H1 (cell line): ENCODE measurements at regions not wholly inside any gene's neighbourhood (a gene's known extent, or its start where the extent isn't known, plus 50 kb on each side); places are given as distances from the start of the nearest gene placed in this dataset.

Experiments used
- CTCF ChIA-PET: fragments of 300-600 bp; sonication (Branson Sonifier 250); formaldehyde crosslinking; loops from one replicate; lab custom pipeline; 2021; ENCODE audit not compliant: partially characterized antibody; lab: Charles Lee
- POLR2A ChIA-PET: fragments of 300-600 bp; sonication (Branson Sonifier 250); formaldehyde crosslinking; loops from one replicate; lab custom pipeline; 2021; ENCODE audit warnings: inconsistent platforms; ENCODE audit not compliant: partially characterized antibody; lab: Charles Lee
- DNase-seq, 2 experiments: peaks; one replicate each; pipeline versions ENCODE4 v3.0.0 to v3.0.0-alpha.2; 2010 to 2022; ENCODE audit warnings: low spot score in 2 of 2, low read depth in 1 of 2, mixed read lengths in 1 of 2
- FAIRE-seq: peaks from 2 replicates; lab custom pipeline; 2011; peaks lifted over from hg19 to GRCh38; lab: Jason Lieb, UNC
- H2AFZ ChIP-seq: 2 replicates; pipeline ENCODE4 v1.8.1; 2012; ENCODE audit warnings: low read length, inconsistent platforms
- H2AK5ac ChIP-seq: 2 replicates; pipeline ENCODE4 v1.6.1; 2013; ENCODE audit warnings: low read depth, low read length
- H2BK120ac ChIP-seq: replicated peaks from 2 replicates; pipeline ENCODE3; 2013; ENCODE audit warnings: low read depth, low read length, inconsistent platforms
- H2BK12ac ChIP-seq: 2 replicates; pipeline ENCODE4 v1.6.1; 2013; ENCODE audit warnings: low read depth, low read length
- H2BK15ac ChIP-seq: 2 replicates; pipeline ENCODE4 v1.6.1; 2013; ENCODE audit warnings: low read length
- H2BK20ac ChIP-seq: 2 replicates; pipeline ENCODE4 v1.6.1; 2013; ENCODE audit warnings: low read length
- H2BK5ac ChIP-seq: 2 replicates; pipeline ENCODE4 v1.6.1; 2013; ENCODE audit warnings: low read depth, low read length
- H3K14ac ChIP-seq: 2 replicates; pipeline ENCODE4 v1.6.1; 2013; ENCODE audit warnings: inconsistent platforms; ENCODE audit not compliant: insufficient read length
- H3K18ac ChIP-seq: 2 replicates; pipeline ENCODE4 v1.6.1; 2013; ENCODE audit warnings: low read length; ENCODE audit errors: extremely low read depth
- H3K23ac ChIP-seq: 2 replicates; pipeline ENCODE4 v1.6.1; 2013; ENCODE audit warnings: inconsistent platforms; ENCODE audit not compliant: insufficient read length
- H3K23me2 ChIP-seq: 2 replicates; pipeline ENCODE4 v1.6.1; 2013; ENCODE audit warnings: low read depth, low read length
- H3K27ac ChIP-seq: 2 replicates; pipeline ENCODE4 v1.6.1; 2011; ENCODE audit warnings: low read depth, low read length, inconsistent platforms
- H3K27me3 ChIP-seq, 4 experiments: replicated peaks in 1 of 4; 1 replicate in 1 of 4; 2 replicates in 3 of 4; pipeline versions ENCODE4 v1.6.1 to v1.8.1; 2011 to 2013; ENCODE audit warnings: low read length in 3 of 4, mild to moderate bottlenecking in 3 of 4, inconsistent platforms in 2 of 4, mixed read lengths in 2 of 4, moderate library complexity in 1 of 4; ENCODE audit not compliant: control insufficient read depth in 3 of 4, insufficient read depth in 3 of 4; ENCODE audit errors: extremely low read depth in 1 of 4
- H3K36me3 ChIP-seq, 4 experiments: 2 replicates each; pipeline versions ENCODE4 v1.6.1 to v1.8.1; 2011 to 2013; ENCODE audit warnings: mild to moderate bottlenecking in 4 of 4, low read length in 3 of 4, moderate library complexity in 2 of 4, control low read depth in 1 of 4, inconsistent platforms in 1 of 4; ENCODE audit not compliant: insufficient read depth in 4 of 4, control insufficient read depth in 2 of 4
- H3K4ac ChIP-seq: replicated peaks from 2 replicates; pipeline ENCODE3; 2013; ENCODE audit warnings: low read length, low read depth, mixed read lengths, inconsistent platforms; ENCODE audit not compliant: insufficient read length
- H3K4me1 ChIP-seq, 4 experiments: replicated peaks in 1 of 4; 1 replicate in 1 of 4; 2 replicates in 3 of 4; pipeline versions ENCODE4 v1.6.1 to v1.8.1; 2011 to 2013; ENCODE audit warnings: low read length in 3 of 4, inconsistent platforms in 2 of 4, mixed read lengths in 1 of 4; ENCODE audit not compliant: insufficient read depth in 4 of 4, control insufficient read depth in 3 of 4
- H3K4me2 ChIP-seq, 2 experiments: 2 replicates each; pipeline versions ENCODE4 v1.6.1 to v1.8.1; 2011 to 2013; ENCODE audit warnings: low read depth in 2 of 2, low read length in 2 of 2, control low read depth in 1 of 2, inconsistent platforms in 1 of 2, mild to moderate bottlenecking in 1 of 2; ENCODE audit not compliant: insufficient read depth in 1 of 2
- H3K4me3 ChIP-seq, 4 experiments: fragments of 200-600, 300-600 bp in 1 of 4; sonication (generic), shearing (Covaris generic), sonication (Bioruptor Twin) in 1 of 4; 2 replicates each; pipeline versions ENCODE4 v1.5.1 to v1.8.1; 2011 to 2016; ENCODE audit warnings: low read length in 4 of 4, low read depth in 3 of 4, control low read depth in 2 of 4, inconsistent platforms in 2 of 4, mild to moderate bottlenecking in 2 of 4, mixed read lengths in 1 of 4, moderate library complexity in 1 of 4; ENCODE audit not compliant: insufficient read depth in 2 of 4; ENCODE audit errors: extremely low read depth in 1 of 4
- H3K56ac ChIP-seq: replicated peaks from 2 replicates; pipeline ENCODE3; 2013; ENCODE audit warnings: low read depth, mild to moderate bottlenecking, mixed read lengths, low read length, inconsistent platforms; ENCODE audit not compliant: insufficient read length
- H3K79me1 ChIP-seq: 2 replicates; pipeline ENCODE4 v1.6.1; 2013; ENCODE audit warnings: low read depth, low read length, control low read depth
- H3K79me2 ChIP-seq, 2 experiments: 2 replicates each; pipeline versions ENCODE4 v1.6.1 to v1.8.1; 2012 to 2013; ENCODE audit warnings: low read length in 2 of 2, mild to moderate bottlenecking in 2 of 2, inconsistent platforms in 1 of 2; ENCODE audit not compliant: insufficient read depth in 2 of 2, control insufficient read depth in 1 of 2
- H3K9ac ChIP-seq, 4 experiments: replicated peaks in 1 of 4; 1 replicate in 1 of 4; 2 replicates in 3 of 4; pipeline versions ENCODE4 v1.6.1 to v1.8.1; 2011 to 2013; ENCODE audit warnings: low read depth in 3 of 4, low read length in 3 of 4, control low read depth in 2 of 4, mild to moderate bottlenecking in 2 of 4, moderate library complexity in 2 of 4, inconsistent platforms in 1 of 4; ENCODE audit errors: extremely low read depth in 1 of 4
- H3K9me3 ChIP-seq, 2 experiments: 2 replicates each; pipeline versions ENCODE4 v1.6.1 to v1.8.1; 2012 to 2013; ENCODE audit warnings: mild to moderate bottlenecking in 2 of 2, moderate library complexity in 2 of 2, control low read depth in 1 of 2, inconsistent platforms in 1 of 2, low read depth in 1 of 2, low read length in 1 of 2, mixed read lengths in 1 of 2; ENCODE audit not compliant: insufficient read depth in 2 of 2
- H4K20me1 ChIP-seq, 2 experiments: replicated peaks in 1 of 2; 2 replicates each; pipeline versions ENCODE3 to v1.8.1; 2011 to 2013; ENCODE audit warnings: inconsistent platforms in 2 of 2, low read length in 2 of 2, mild to moderate bottlenecking in 1 of 2; ENCODE audit not compliant: insufficient read depth in 2 of 2, control insufficient read depth in 1 of 2
- H4K5ac ChIP-seq: 2 replicates; pipeline ENCODE4 v1.6.1; 2013; ENCODE audit warnings: low read length, low read depth, mixed read lengths, inconsistent platforms; ENCODE audit not compliant: insufficient read length
- H4K8ac ChIP-seq: 2 replicates; pipeline ENCODE4 v1.8.0; 2013; ENCODE audit warnings: mild to moderate bottlenecking, moderate library complexity, low read length, inconsistent platforms; ENCODE audit not compliant: insufficient read depth; ENCODE audit errors: extremely low read depth
- H4K91ac ChIP-seq: replicated peaks from 2 replicates; pipeline ENCODE3; 2013; ENCODE audit warnings: low read length, mixed read lengths, inconsistent platforms; ENCODE audit not compliant: insufficient read length
- ASH2L ChIP-seq: fragments of 200-600, 300-600 bp; sonication (generic); IDR thresholded peaks from one replicate; pipeline ENCODE4 v1.7.1; 2017; ENCODE audit warnings: low read length
- CHD1 ChIP-seq: IDR thresholded peaks from 2 replicates; pipeline ENCODE4 v1.6.1; 2012; ENCODE audit warnings: low read depth, low read length, improper control_type of control experiment
- FOSL1 ChIP-seq: IDR thresholded peaks from 2 replicates; pipeline ENCODE4 v1.6.1; 2011; ENCODE audit warnings: mild to moderate bottlenecking, low read depth, low read length, moderate library complexity; ENCODE audit not compliant: insufficient read depth
- GABPA ChIP-seq: IDR thresholded peaks from 2 replicates; pipeline ENCODE4 v1.6.1; 2011; ENCODE audit warnings: mild to moderate bottlenecking, low read length, moderate library complexity, borderline replicate concordance; ENCODE audit not compliant: insufficient read depth
- NANOG ChIP-seq: IDR thresholded peaks from 2 replicates; pipeline ENCODE4 v1.6.1; 2011; ENCODE audit warnings: low read length, low read depth, mild to moderate bottlenecking, inconsistent platforms; ENCODE audit not compliant: insufficient read depth, poor library complexity, severe bottlenecking
- SAP30 ChIP-seq: fragments of 300-600 bp; sonication (generic); IDR thresholded peaks from 2 replicates; pipeline ENCODE4 v1.7.1; 2012; ENCODE audit warnings: low read length, moderate library complexity, mild to moderate bottlenecking, inconsistent platforms; ENCODE audit not compliant: insufficient read depth, insufficient replicate concordance
- SIRT6 ChIP-seq: IDR thresholded peaks from one replicate; pipeline ENCODE4 v1.7.1; 2012; ENCODE audit warnings: low read length, inconsistent platforms
- SP1 ChIP-seq: IDR thresholded peaks from 2 replicates; pipeline ENCODE4 v1.6.1; 2011; ENCODE audit warnings: low read depth, low read length
- YY1 ChIP-seq: IDR thresholded peaks from 2 replicates; pipeline ENCODE4 v1.6.1; 2011; ENCODE audit warnings: low read depth, mild to moderate bottlenecking, low read length
- WGBS, 2 experiments: shearing (Covaris generic) in 1 of 2; methylation state at CpG; one replicate each; pipeline versions ENCODE4 v1.1.6 to v1.1.7; 2013 to 2015; ENCODE audit warnings: low lambda C conversion rate in 2 of 2, mixed read lengths in 2 of 2, inconsistent platforms in 1 of 2, low coverage in 1 of 2, missing lambda C conversion rate in 1 of 2; ENCODE audit not compliant: insufficient replicate concordance in 2 of 2, insufficient coverage in 1 of 2, insufficient read length in 1 of 2; ENCODE audit errors: extremely low coverage in 1 of 2, missing lambda C conversion rate in 1 of 2; 5-methylcytosine and 5-hydroxymethylcytosine counted together
- TF ChIP-seq, protein P1 (sequence below): IDR thresholded peaks from 2 replicates; pipeline ENCODE4 v1.6.1; 2012; ENCODE audit warnings: inconsistent platforms

DNA sequence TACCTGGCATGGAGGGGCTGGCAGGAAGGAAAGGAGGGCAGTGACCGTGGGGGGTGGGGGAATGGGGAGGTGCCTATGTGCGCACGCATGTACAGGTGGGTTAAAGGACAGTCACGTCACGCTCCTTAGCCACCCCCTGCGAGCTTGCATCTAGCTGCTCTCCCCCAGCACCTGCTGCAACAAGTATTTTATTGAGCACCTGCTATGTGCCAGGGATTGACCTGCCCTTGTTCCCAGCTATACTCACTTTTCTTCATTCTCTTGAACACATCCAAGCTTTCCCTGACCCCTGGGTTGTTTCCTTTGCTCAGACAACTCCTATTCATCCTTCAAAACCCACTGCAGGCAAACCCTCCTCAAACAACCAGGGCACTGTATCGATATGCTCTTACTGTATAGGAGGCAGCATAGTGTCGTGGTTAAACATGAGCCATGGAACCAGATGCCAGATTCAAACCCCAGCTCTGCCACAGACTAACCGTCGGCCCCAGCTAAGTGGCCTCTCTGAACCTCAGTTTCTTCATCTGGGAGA, 155.2 kb upstream of the CIBAR2 start:
- no peak overlapping the region for H2AK5ac ChIP-seq
- H3K79me2 ChIP-seq, result no peaks in the 10 kb centered on the region
- FAIRE-seq, result no peak
- H2BK120ac ChIP-seq, result no peak overlapping the region
- H3K4ac ChIP-seq, result no peak overlapping the region
- H4K5ac ChIP-seq, result no peak overlapping the region
- H4K20me1 ChIP-seq, result peaks cover 0 to 8% of the 10 kb centered on the region in 2 experiments
- no peak overlapping the region for H3K4me2 ChIP-seq
- no peak overlapping the region for H2BK12ac ChIP-seq
- 93% methylated on average over 8 of the region's 10 CpGs; no CpG with 5 or more reads in 1 of the 2 experiments for WGBS, 2 experiments
- no peak overlapping the region for H3K27ac ChIP-seq
- H3K9ac ChIP-seq, result no peak overlapping the region; a peak in 1 of 7 replicates
- H4K8ac ChIP-seq, result no peak overlapping the region
- H3K18ac ChIP-seq, result no peak overlapping the region
- H3K23ac ChIP-seq, result no peak overlapping the region
- H3K4me1 ChIP-seq, result peaks cover 0 to 3% (median 0%) of the 10 kb centered on the region in 4 experiments; a peak in 4 of 7 replicates
- no peaks in the 10 kb centered on the region; the same call in 1 of the 2 replicates for H3K79me1 ChIP-seq
- H2AFZ ChIP-seq, result no peak overlapping the region
- H2BK20ac ChIP-seq, result no peak overlapping the region
- no peak overlapping the region for H2BK5ac ChIP-seq
- H3K14ac ChIP-seq, result no peak overlapping the region
- H3K56ac ChIP-seq, result no peak overlapping the region
- DNase-seq, result no peak
- H3K4me3 ChIP-seq, result no peak overlapping the region
- peaks cover 0 to 3% (median 0%) of the 10 kb centered on the region in 4 experiments; a peak in 2 of 7 replicates for H3K27me3 ChIP-seq
- ChIA-PET POLR2A (no interaction called here), CTCF (interaction anchor here (0.9 to 6.8 kb wide), 15 partner anchors 8 to 152 kb away, joined by 3 to 46 read pairs (median 5); no protein-coding TSS in a partner anchor)
- no peaks in the 10 kb centered on the region for H3K36me3 ChIP-seq
- TF ChIP-seq ASH2L, result no peak
- no peak for TF ChIP-seq YY1
- TF ChIP-seq SIRT6, result no peak
- no peak for TF ChIP-seq GABPA
- TF ChIP-seq SAP30, result no peak
- no peak for TF ChIP-seq SP1
- no peak for TF ChIP-seq NANOG
- TF ChIP-seq, protein P1, sequence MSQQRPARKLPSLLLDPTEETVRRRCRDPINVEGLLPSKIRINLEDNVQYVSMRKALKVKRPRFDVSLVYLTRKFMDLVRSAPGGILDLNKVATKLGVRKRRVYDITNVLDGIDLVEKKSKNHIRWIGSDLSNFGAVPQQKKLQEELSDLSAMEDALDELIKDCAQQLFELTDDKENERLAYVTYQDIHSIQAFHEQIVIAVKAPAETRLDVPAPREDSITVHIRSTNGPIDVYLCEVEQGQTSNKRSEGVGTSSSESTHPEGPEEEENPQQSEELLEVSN, result no peak
- no peak for TF ChIP-seq FOSL1
- TF ChIP-seq CHD1, result no peak
- no peak overlapping the region for H4K91ac ChIP-seq
- no peak overlapping the region for H2BK15ac ChIP-seq
- no peaks in the 10 kb centered on the region for H3K23me2 ChIP-seq
- H3K9me3 ChIP-seq, result no peaks in the 10 kb centered on the region
